ENCODE measurements at regions not wholly inside any gene's neighbourhood (a gene's known extent, or its start where the extent isn't known, plus 50 kb on each side); places are given as distances from the start of the nearest gene placed in this dataset.
"Not testable (repeated sequence)": the region's sequence is repeated elsewhere in the genome, so short reads cannot be mapped to it uniquely, and the experiment has no call there.

GRCh38 chr11:45000918-45001317, 50.2 kb upstream of the TP53I11 start:
- DNase-seq = no peak

- DNase-seq = no peak
These were observed 50.9 kb upstream of the TP53I11 start for GRCh38 chr11:45001466-45002165.

- no peak for DNase-seq
These were observed 54.4 kb upstream of the TP53I11 start for GRCh38 chr11:45005106-45005505.

- no peak for DNase-seq
These were observed 56.3 kb upstream of the TP53I11 start for GRCh38 chr11:45007011-45007410.

- not testable (repeated sequence) for DNase-seq
These were observed 65.3 kb upstream of the TP53I11 start for GRCh38 chr11:45015983-45016382.

- not testable (repeated sequence) for DNase-seq
These were observed 65.8 kb upstream of the TP53I11 start for GRCh38 chr11:45016446-45016845.

- DNase-seq = no peak
These were observed 66.6 kb upstream of the TP53I11 start for GRCh38 chr11:45017329-45017728.

GRCh38 chr11:45021001-45021400, 70.3 kb upstream of the TP53I11 start:
- no peak for DNase-seq

GRCh38 chr11:45021692-45022141, 71.0 kb upstream of the TP53I11 start:
- DNase-seq = no peak

GRCh38 chr11:45022294-45023064, 71.8 kb upstream of the TP53I11 start:
- DNase-seq = no peak

- DNase-seq = no peak
These were observed 72.3 kb upstream of the TP53I11 start for GRCh38 chr11:45023065-45023365.

GRCh38 chr11:45024316-45024715, 73.6 kb upstream of the TP53I11 start:
- no peak for DNase-seq

- no peak for DNase-seq
These were observed 74.3 kb upstream of the TP53I11 start for GRCh38 chr11:45024846-45025588.

GRCh38 chr11:45025716-45026492, 75.2 kb upstream of the TP53I11 start:
- DNase-seq = no peak

GRCh38 chr11:45026835-45027234, 76.2 kb upstream of the TP53I11 start:
- DNase-seq = no peak

GRCh38 chr11:45027312-45027711, 76.6 kb upstream of the TP53I11 start:
- DNase-seq = no peak

- no peak for DNase-seq
These were observed 78.4 kb upstream of the TP53I11 start for GRCh38 chr11:45028911-45029682.

- DNase-seq = no peak
These were observed 80.1 kb upstream of the TP53I11 start for GRCh38 chr11:45030778-45031177.

GRCh38 chr11:45031912-45032519, 81.3 kb upstream of the TP53I11 start:
- no peak for DNase-seq

- DNase-seq = no peak
These were observed 84.7 kb upstream of the TP53I11 start for GRCh38 chr11:45035413-45035812.

GRCh38 chr11:45036010-45036409, 85.3 kb upstream of the TP53I11 start:
- no peak for DNase-seq

- no peak for DNase-seq
These were observed 86.0 kb upstream of the TP53I11 start for GRCh38 chr11:45036733-45037132.
